GM21390 (cell line): ENCODE measurements at regions not wholly inside any gene's neighbourhood (a gene's known extent, or its start where the extent isn't known, plus 50 kb on each side); places are given as distances from the start of the nearest gene placed in this dataset.
"Not testable (repeated sequence)": the region's sequence is repeated elsewhere in the genome, so short reads cannot be mapped to it uniquely, and the experiment has no call there.

Experiments used
- ATAC-seq: cut with Tn5 transposase; IDR thresholded peaks from one replicate; pipeline ENCODE4 v1.9.1; 2021; ENCODE audit not compliant: unreplicated experiment

GRCh38 chr3:157921811-157922210 lies 184.4 kb downstream of the SHOX2 start:
- ATAC-seq: no peak

GRCh38 chr3:157920822-157921700 lies 185.2 kb downstream of the SHOX2 start:
- ATAC-seq: no peak

GRCh38 chr3:157919319-157919887 lies 186.8 kb downstream of the SHOX2 start:
- no peak for ATAC-seq

GRCh38 chr3:157918402-157918801 lies 187.8 kb downstream of the SHOX2 start:
- ATAC-seq: no peak

GRCh38 chr3:157916672-157917071 lies 189.5 kb downstream of the SHOX2 start:
- no peak for ATAC-seq

GRCh38 chr3:157914882-157915281 lies 191.3 kb downstream of the SHOX2 start:
- no peak for ATAC-seq

GRCh38 chr3:157913741-157914150 lies 192.5 kb downstream of the SHOX2 start:
- ATAC-seq: no peak

DNA sequence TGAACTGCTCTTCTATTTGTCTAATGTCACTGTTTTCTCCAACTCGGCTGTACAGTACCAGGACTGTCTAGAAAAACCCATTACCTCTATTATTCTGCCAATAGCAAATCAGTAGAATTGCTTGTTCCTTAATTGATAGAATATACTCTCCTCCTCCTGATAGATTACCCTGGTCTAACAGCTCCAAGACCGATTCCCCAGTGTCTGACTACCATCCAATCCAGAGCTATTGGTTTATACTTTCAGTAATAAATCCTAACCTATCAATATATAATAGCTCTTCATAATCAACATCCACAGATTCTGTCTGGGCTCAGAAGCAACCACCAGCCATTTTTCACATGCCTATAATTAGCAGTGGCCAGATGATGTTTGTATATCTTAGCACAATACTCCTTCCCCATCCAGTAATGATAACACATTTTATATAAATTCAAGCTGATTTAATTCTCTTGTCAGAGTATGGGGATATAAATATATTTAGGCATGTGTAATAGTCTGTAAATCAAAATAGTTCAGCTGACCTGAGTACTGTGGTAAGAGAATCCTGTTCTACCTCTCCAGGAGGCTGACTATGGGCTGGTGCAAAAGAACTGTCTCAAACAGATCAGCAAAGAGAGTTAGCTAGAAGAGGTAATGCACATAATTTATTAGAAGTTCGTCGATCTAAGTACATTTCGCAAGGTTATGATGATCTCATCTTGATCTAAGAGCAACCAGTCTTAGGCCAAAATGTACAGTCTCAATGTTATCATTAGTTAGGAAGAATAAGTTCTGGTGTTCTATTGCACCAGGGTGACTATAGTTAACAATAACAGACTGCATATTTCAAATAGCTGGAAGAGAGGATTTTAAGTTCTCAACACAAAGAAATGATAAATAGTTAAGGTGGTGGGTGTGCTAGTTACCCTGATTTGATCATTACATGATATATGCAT lies 193.4 kb downstream of the SHOX2 start:
- ATAC-seq: no peak

DNA sequence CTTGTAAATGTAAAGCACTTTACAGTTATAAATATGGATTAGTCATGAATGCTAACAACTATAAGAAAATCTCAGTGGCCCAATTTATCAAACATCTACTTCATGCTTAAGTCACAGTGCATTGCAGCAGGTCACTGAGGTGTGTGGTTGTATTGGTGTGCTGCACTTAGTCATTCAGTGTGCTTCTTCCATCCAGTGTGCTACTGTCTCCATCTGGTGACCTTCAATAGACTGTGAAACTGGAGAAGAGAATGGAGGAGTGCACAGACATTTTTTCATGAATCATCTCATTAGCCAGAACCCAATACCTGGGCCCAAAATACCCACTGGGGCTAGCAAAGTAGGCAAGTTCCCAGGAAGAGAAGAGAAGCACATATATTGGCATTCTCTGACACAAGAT lies 199.6 kb downstream of the SHOX2 start:
- no peak for ATAC-seq

DNA sequence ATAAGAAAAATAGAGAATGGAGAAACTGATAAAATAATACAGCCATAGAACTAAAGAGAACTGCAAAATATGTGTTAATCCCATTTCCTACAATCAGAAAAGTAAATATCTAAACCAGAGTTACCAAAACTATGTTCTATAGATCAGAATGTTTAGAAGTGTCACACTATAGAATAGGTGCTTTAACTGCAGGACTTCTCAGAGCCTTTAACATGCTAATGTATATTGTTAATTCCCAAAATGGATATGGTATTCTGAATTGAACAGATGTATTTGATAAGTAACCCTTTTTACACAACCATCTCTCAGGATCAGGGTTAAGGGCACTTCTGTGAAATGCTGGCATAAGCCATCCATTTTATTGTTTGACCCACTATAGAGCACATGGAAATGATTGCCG lies 200.3 kb downstream of the SHOX2 start:
- ATAC-seq: no peak

- ATAC-seq: not testable (repeated sequence)
Observed at GRCh38 chr3:157902680-157903079, 203.5 kb downstream of the SHOX2 start.

- ATAC-seq: no peak
Observed at GRCh38 chr3:157888040-157888439, 218.2 kb downstream of the SHOX2 start.

GRCh38 chr3:157876556-157876955 lies 229.7 kb downstream of the SHOX2 start:
- ATAC-seq: no peak

- ATAC-seq: no peak
Observed at GRCh38 chr3:157872902-157873301, 233.3 kb downstream of the SHOX2 start.

DNA sequence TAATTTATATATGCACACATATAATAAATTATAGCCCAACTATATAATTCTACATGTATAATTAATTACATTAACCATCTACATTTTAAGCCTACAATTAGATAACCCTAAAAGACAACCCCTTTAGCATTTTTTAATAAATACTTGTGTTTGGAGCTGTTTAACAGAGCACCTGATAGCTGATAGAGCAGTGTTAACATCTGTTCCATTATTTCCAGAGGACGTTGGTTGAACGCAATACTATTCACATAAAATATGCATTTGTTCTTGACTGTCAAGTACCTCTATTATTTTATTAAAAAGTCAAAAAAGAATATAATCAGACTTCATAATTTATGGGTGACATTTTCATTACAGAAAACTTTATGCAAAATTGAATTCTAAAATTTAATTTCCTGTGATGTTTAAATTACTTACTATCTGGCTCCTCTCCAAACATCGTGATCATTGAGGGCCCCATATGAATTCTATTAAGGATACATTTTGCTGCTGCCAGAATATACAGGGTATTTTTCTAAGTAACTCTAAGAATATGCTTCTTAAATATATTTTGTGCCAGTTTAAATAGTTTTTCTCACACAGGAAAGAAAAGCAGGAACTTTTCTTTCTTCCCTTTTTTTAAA lies 234.3 kb downstream of the SHOX2 start:
- ATAC-seq: no peak

DNA sequence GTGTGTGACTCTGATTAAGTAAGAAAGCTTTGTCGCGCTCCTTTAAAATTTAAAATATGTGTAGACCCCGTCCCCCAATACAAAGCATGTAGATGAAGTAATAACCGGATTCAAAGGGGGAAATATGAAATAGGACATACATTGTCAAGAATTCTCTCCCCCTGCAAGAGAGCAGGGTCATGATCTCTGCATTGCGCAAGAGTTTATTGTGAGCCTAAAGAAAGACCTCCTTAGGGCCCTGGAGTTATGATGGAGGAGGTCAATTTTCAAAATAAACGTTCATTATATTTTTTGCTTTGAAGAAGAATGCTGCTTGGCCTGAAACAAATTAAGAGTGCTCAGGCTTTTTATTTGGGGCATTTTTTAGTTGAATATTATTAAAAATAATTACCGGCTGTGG lies 235.0 kb downstream of the SHOX2 start:
- no peak for ATAC-seq

- ATAC-seq: no peak
Observed at GRCh38 chr3:157868946-157869345, 237.3 kb downstream of the SHOX2 start.

GRCh38 chr3:157868196-157868595 lies 238.0 kb downstream of the SHOX2 start:
- no peak for ATAC-seq

GRCh38 chr3:157865352-157866000 lies 240.7 kb downstream of the SHOX2 start:
- peak; percentile 88 for ATAC-seq

- no peak for ATAC-seq
Observed at GRCh38 chr3:157861076-157861765, 245.0 kb downstream of the SHOX2 start.
